ENCODE measurements at regions not wholly inside any gene's neighbourhood (a gene's known extent, or its start where the extent isn't known, plus 50 kb on each side); places are given as distances from the start of the nearest gene placed in this dataset.
"Not testable (repeated sequence)": the region's sequence is repeated elsewhere in the genome, so short reads cannot be mapped to it uniquely, and the experiment has no call there.

- no peak for DNase-seq (ENCODE audit: missing footprints)
- no peak for ATAC-seq
- intact Hi-C loops (cut with DNase I), result no loop called here
Measured at GRCh38 chr2:175792881-175793280, 209.2 kb downstream of the LNPK start.

GRCh38 chr2:175792199-175792598 lies 209.9 kb downstream of the LNPK start:
- ATAC-seq, result no peak
- intact Hi-C loops (cut with DNase I), result no loop called here
- DNase-seq (ENCODE audit: missing footprints), result no peak

- intact Hi-C loops (cut with DNase I), result no loop called here
- no peak for DNase-seq (ENCODE audit: missing footprints)
- ATAC-seq, result no peak
Measured at GRCh38 chr2:175786471-175787124, 215.5 kb downstream of the LNPK start.

- intact Hi-C loops (cut with DNase I); DNase-seq (ENCODE audit: missing footprints); ATAC-seq: not testable (repeated sequence)
Measured at GRCh38 chr2:175777337-175777736, 224.7 kb downstream of the LNPK start.

GRCh38 chr2:175769200-175769599 lies 232.9 kb downstream of the LNPK start:
- DNase-seq (ENCODE audit: missing footprints) (no peak), ATAC-seq (no peak)
- intact Hi-C loops (cut with DNase I), result no loop called here

- no peak for ATAC-seq
- intact Hi-C loops (cut with DNase I), result no loop called here
Measured at GRCh38 chr2:175766880-175767279, 235.2 kb downstream of the LNPK start.

GRCh38 chr2:175755656-175756386 lies 246.2 kb downstream of the LNPK start:
- DNase-seq (ENCODE audit: missing footprints), result no peak
- ATAC-seq, result no peak
- intact Hi-C loops (cut with DNase I), result no loop called here

More at GRCh38 chr2:175766880-175767279, 235.2 kb downstream of the LNPK start:
- no peak for DNase-seq (ENCODE audit: missing footprints)

- no peak for ATAC-seq
Measured at GRCh38 chr2:175755169-175755568, 246.9 kb downstream of the LNPK start.

GRCh38 chr2:175750195-175750594 lies 251.9 kb downstream of the LNPK start:
- intact Hi-C loops (cut with DNase I), result no loop called here
- no peak for ATAC-seq

More at GRCh38 chr2:175755169-175755568, 246.9 kb downstream of the LNPK start:
- DNase-seq (ENCODE audit: missing footprints), result no peak
- intact Hi-C loops (cut with DNase I), result no loop called here

GRCh38 chr2:175745911-175746310 lies 256.2 kb downstream of the LNPK start:
- intact Hi-C loops (cut with DNase I), result no loop called here
- DNase-seq (ENCODE audit: missing footprints) (no peak), ATAC-seq (no peak)

More at GRCh38 chr2:175750195-175750594, 251.9 kb downstream of the LNPK start:
- no peak for DNase-seq (ENCODE audit: missing footprints)

- intact Hi-C loops (cut with DNase I), result no loop called here
- ATAC-seq (no peak), DNase-seq (ENCODE audit: missing footprints) (no peak)
Measured at GRCh38 chr2:175744000-175744399, 258.1 kb downstream of the LNPK start.

GRCh38 chr2:175743011-175743410 lies 259.1 kb downstream of the LNPK start:
- DNase-seq (ENCODE audit: missing footprints), result no peak
- intact Hi-C loops (cut with DNase I), result no loop called here
- no peak for ATAC-seq

- no peak for DNase-seq (ENCODE audit: missing footprints)
- intact Hi-C loops (cut with DNase I), result no loop called here
- no peak for ATAC-seq
Measured at GRCh38 chr2:175742367-175742766, 259.7 kb downstream of the LNPK start.

GRCh38 chr2:175741164-175741563 lies 260.9 kb downstream of the LNPK start:
- no peak for ATAC-seq
- intact Hi-C loops (cut with DNase I), result no loop called here
- DNase-seq (ENCODE audit: missing footprints), result no peak

- ATAC-seq (no peak), DNase-seq (ENCODE audit: missing footprints) (no peak)
- intact Hi-C loops (cut with DNase I), result no loop called here
Measured at GRCh38 chr2:175737722-175738361, 264.2 kb downstream of the LNPK start.

- no peak for DNase-seq (ENCODE audit: missing footprints)
- no peak for ATAC-seq
- intact Hi-C loops (cut with DNase I), result no loop called here
Measured at GRCh38 chr2:175734686-175735085, 267.4 kb downstream of the LNPK start.

GRCh38 chr2:175732531-175732930 lies 269.5 kb downstream of the LNPK start:
- no peak for DNase-seq (ENCODE audit: missing footprints)
- intact Hi-C loops (cut with DNase I), result no loop called here
- no peak for ATAC-seq

- intact Hi-C loops (cut with DNase I), result no loop called here
- DNase-seq (ENCODE audit: missing footprints), result no peak
- no peak for ATAC-seq
Measured at GRCh38 chr2:175730050-175730449, 272.0 kb downstream of the LNPK start.

- intact Hi-C loops (cut with DNase I), result no loop called here
- no peak for DNase-seq (ENCODE audit: missing footprints)
- no peak for ATAC-seq
Measured at GRCh38 chr2:175729049-175729706, 272.9 kb downstream of the LNPK start.
